ENCODE measurements at regions not wholly inside any gene's neighbourhood (a gene's known extent, or its start where the extent isn't known, plus 50 kb on each side); places are given as distances from the start of the nearest gene placed in this dataset.
"Not testable (repeated sequence)": the region's sequence is repeated elsewhere in the genome, so short reads cannot be mapped to it uniquely, and the experiment has no call there.

DNA sequence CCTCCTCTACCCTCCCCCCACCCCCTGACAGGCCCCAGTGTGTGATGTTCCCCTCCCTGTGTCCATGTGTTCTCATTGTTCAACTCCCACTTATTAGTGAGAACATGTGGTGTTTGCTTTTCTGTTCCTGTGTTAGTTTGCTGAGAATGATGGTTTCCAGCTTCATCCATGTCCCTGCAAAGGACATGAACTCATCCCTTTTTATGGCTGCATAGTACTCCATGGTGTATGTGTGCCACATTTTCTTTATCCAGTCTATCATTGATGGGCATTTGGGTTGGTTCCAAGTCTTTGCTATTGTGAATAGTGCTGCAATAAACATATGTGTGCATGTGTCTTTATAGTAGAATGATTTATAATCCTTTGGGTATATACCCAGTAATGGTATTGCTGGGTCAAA, 73.3 kb upstream of the FRMPD3 start:
- TF ChIP-seq, protein P1, sequence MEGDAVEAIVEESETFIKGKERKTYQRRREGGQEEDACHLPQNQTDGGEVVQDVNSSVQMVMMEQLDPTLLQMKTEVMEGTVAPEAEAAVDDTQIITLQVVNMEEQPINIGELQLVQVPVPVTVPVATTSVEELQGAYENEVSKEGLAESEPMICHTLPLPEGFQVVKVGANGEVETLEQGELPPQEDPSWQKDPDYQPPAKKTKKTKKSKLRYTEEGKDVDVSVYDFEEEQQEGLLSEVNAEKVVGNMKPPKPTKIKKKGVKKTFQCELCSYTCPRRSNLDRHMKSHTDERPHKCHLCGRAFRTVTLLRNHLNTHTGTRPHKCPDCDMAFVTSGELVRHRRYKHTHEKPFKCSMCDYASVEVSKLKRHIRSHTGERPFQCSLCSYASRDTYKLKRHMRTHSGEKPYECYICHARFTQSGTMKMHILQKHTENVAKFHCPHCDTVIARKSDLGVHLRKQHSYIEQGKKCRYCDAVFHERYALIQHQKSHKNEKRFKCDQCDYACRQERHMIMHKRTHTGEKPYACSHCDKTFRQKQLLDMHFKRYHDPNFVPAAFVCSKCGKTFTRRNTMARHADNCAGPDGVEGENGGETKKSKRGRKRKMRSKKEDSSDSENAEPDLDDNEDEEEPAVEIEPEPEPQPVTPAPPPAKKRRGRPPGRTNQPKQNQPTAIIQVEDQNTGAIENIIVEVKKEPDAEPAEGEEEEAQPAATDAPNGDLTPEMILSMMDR (IDR thresholded peaks at IDR 0.05), result not testable (repeated sequence)
- not testable (repeated sequence) for TF ChIP-seq POLR2A (IDR thresholded peaks at IDR 0.05)

Measured in adrenal gland (tissue), 5 donors.